Upper lobe of left lung (tissue), 4 donors: ENCODE measurements at regions not wholly inside any gene's neighbourhood (a gene's known extent, or its start where the extent isn't known, plus 50 kb on each side); places are given as distances from the start of the nearest gene placed in this dataset.

ENCODE experiments used
- CTCF ChIP-seq, 6 experiments: fragments of 450-650 bp in 4 of 6; fragments of 200-600 bp in 2 of 6; sonication (generic) in 2 of 6; IDR thresholded peaks; one replicate each; pipeline ENCODE4 v1.5.1; 2016 to 2019; ENCODE audit warnings: antibody characterized with exemption in 6 of 6
- POLR2A ChIP-seq, 4 donors: fragments of 450-650 bp; IDR thresholded peaks; one replicate each; pipeline ENCODE4 v1.5.1; 2016 to 2017; ENCODE audit warnings: antibody characterized with exemption in 4 of 4, mild to moderate bottlenecking in 2 of 4

- TF ChIP-seq POLR2A (IDR thresholded peaks at IDR 0.05): no peak
- TF ChIP-seq CTCF (IDR thresholded peaks at IDR 0.05): no peak
Measured at GRCh38 chr22:27419473-27419872, 382.1 kb downstream of the MN1 start.
